Lung (tissue), 11 donors: ENCODE measurements at regions not wholly inside any gene's neighbourhood (a gene's known extent, or its start where the extent isn't known, plus 50 kb on each side); places are given as distances from the start of the nearest gene placed in this dataset.

Source experiments
- ATAC-seq: fragments of 200-7000 bp; cut with Tn5 transposase; one replicate; pipeline ENCODE4 v1.9.1; 2020; ENCODE audit warnings: moderate number of reproducible peaks; ENCODE audit not compliant: insufficient read depth, low FRiP score
- DNase-seq, 3 donors: peaks; one replicate each; pipeline ENCODE4 v3.0.0-alpha.2; 2013 to 2017
- H3K27ac ChIP-seq, 2 donors: one replicate each; pipeline ENCODE4 v1.5.1; 2013; ENCODE audit warnings: mild to moderate bottlenecking in 2 of 2, moderate library complexity in 2 of 2, control low read depth in 1 of 2, inconsistent platforms in 1 of 2, low read depth in 1 of 2, low read length in 1 of 2
- H3K27me3 ChIP-seq, 3 donors: one replicate each; pipeline ENCODE4 v1.5.1; 2013; ENCODE audit warnings: low read length in 2 of 3; ENCODE audit not compliant: control insufficient read depth in 3 of 3, insufficient read depth in 3 of 3
- H3K36me3 ChIP-seq, 4 donors: one replicate each; pipeline ENCODE4 v1.5.1; 2013; ENCODE audit warnings: low read length in 4 of 4, mild to moderate bottlenecking in 1 of 4, moderate library complexity in 1 of 4; ENCODE audit not compliant: control insufficient read depth in 4 of 4, insufficient read depth in 4 of 4
- H3K4me1 ChIP-seq, 5 donors: one replicate each; pipeline ENCODE4 v1.5.1; 2013; ENCODE audit warnings: low read length in 5 of 5, mild to moderate bottlenecking in 2 of 5, moderate library complexity in 1 of 5; ENCODE audit not compliant: control insufficient read depth in 5 of 5, insufficient read depth in 5 of 5
- H3K4me3 ChIP-seq: one replicate; pipeline ENCODE4 v1.5.1; 2013; ENCODE audit warnings: mild to moderate bottlenecking, control low read depth, moderate library complexity
- H3K9ac ChIP-seq, 2 donors: one replicate each; pipeline ENCODE4 v1.5.1; 2013; ENCODE audit warnings: low read length in 2 of 2, control low read depth in 1 of 2; ENCODE audit not compliant: insufficient read depth in 1 of 2
- H3K9me3 ChIP-seq, 4 donors: one replicate each; pipeline ENCODE4 v1.5.1; 2013; ENCODE audit warnings: low read length in 3 of 4, mild to moderate bottlenecking in 1 of 4, moderate library complexity in 1 of 4; ENCODE audit not compliant: control insufficient read depth in 4 of 4, insufficient read depth in 3 of 4
- WGBS, 2 donors: extraction: QIAGEN DNeasy Blood & Tissue Kit; methylation state at CpG; one replicate each; pipeline ENCODE4 v1.1.7; 2013; 5-methylcytosine and 5-hydroxymethylcytosine counted together
- TF ChIP-seq, protein P1 (sequence below): IDR thresholded peaks from 2 replicates; pipeline ENCODE4 v1.5.1; 2012; ENCODE audit warnings: mild to moderate bottlenecking; ENCODE audit errors: control extremely low read depth, extremely low read depth
- donor health status: control.
- donor health status: control.
- donor health status: Bipolar disorder and iron deficiency.
- donor health status: healthy.
- donor health status: DM: yes; HTN: yes; CAD: no.

- TF ChIP-seq, protein P1, sequence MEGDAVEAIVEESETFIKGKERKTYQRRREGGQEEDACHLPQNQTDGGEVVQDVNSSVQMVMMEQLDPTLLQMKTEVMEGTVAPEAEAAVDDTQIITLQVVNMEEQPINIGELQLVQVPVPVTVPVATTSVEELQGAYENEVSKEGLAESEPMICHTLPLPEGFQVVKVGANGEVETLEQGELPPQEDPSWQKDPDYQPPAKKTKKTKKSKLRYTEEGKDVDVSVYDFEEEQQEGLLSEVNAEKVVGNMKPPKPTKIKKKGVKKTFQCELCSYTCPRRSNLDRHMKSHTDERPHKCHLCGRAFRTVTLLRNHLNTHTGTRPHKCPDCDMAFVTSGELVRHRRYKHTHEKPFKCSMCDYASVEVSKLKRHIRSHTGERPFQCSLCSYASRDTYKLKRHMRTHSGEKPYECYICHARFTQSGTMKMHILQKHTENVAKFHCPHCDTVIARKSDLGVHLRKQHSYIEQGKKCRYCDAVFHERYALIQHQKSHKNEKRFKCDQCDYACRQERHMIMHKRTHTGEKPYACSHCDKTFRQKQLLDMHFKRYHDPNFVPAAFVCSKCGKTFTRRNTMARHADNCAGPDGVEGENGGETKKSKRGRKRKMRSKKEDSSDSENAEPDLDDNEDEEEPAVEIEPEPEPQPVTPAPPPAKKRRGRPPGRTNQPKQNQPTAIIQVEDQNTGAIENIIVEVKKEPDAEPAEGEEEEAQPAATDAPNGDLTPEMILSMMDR = no peak
- H3K4me1 ChIP-seq = peaks cover 0 to 1% (median 0%) of the 10 kb centered on the region in 5 donors
- no peaks in the 10 kb centered on the region for H3K36me3 ChIP-seq
- no peak for ATAC-seq
- H3K27me3 ChIP-seq = peaks cover 0 to 5% (median 3%) of the 10 kb centered on the region in 3 donors
- DNase-seq = no peak
- no peak overlapping the region for H3K9ac ChIP-seq
- 77 to 90% methylated on average over 2 of the region's 2 CpGs for WGBS, 2 donors
- no peak overlapping the region for H3K27ac ChIP-seq
- H3K4me3 ChIP-seq = no peak overlapping the region
- peaks cover 0 to 16% (median 5%) of the 10 kb centered on the region in 4 donors for H3K9me3 ChIP-seq
Measured at GRCh38 chr7:131883769-131884168, 327.3 kb upstream of the PODXL start.

- WGBS, 2 donors = 83 to 87% methylated on average over 8 of the region's 8 CpGs
- H3K9me3 ChIP-seq = peaks cover 0 to 16% (median 5%) of the 10 kb centered on the region in 4 donors
- no peak overlapping the region for H3K9ac ChIP-seq
- H3K27me3 ChIP-seq = peaks cover 0 to 5% (median 3%) of the 10 kb centered on the region in 3 donors
- H3K36me3 ChIP-seq = no peaks in the 10 kb centered on the region
- peaks cover 0 to 1% (median 0%) of the 10 kb centered on the region in 5 donors for H3K4me1 ChIP-seq
- no peak for DNase-seq
- ATAC-seq = no peak
- TF ChIP-seq, protein P1 = no peak
- H3K4me3 ChIP-seq = no peak overlapping the region
- no peak overlapping the region for H3K27ac ChIP-seq
Measured at GRCh38 chr7:131883196-131883595, 326.8 kb upstream of the PODXL start.

- no peaks in the 10 kb centered on the region for H3K36me3 ChIP-seq
- peaks cover 0 to 1% (median 0%) of the 10 kb centered on the region in 5 donors for H3K4me1 ChIP-seq
- no peak overlapping the region for H3K4me3 ChIP-seq
- peaks cover 0 to 11% (median 5%) of the 10 kb centered on the region in 4 donors for H3K9me3 ChIP-seq
- ATAC-seq = no peak
- no peak for DNase-seq
- TF ChIP-seq, protein P1 = no peak
- H3K27me3 ChIP-seq = peaks cover 0 to 5% (median 3%) of the 10 kb centered on the region in 3 donors
- no peak overlapping the region for H3K27ac ChIP-seq
- no peak overlapping the region for H3K9ac ChIP-seq
Measured at GRCh38 chr7:131882321-131882720, 325.9 kb upstream of the PODXL start.

GRCh38 chr7:131880078-131880477, 323.6 kb upstream of the PODXL start:
- ATAC-seq = no peak
- no peak for DNase-seq
- H3K36me3 ChIP-seq = no peaks in the 10 kb centered on the region
- peaks cover 0 to 9% (median 1%) of the 10 kb centered on the region in 4 donors for H3K9me3 ChIP-seq
- H3K4me1 ChIP-seq = peaks cover 0 to 1% (median 0%) of the 10 kb centered on the region in 5 donors
- H3K4me3 ChIP-seq = no peak overlapping the region
- 80 to 86% methylated on average over 2 of the region's 2 CpGs for WGBS, 2 donors
- no peak overlapping the region for H3K27ac ChIP-seq
- H3K27me3 ChIP-seq = peaks cover 0 to 5% (median 3%) of the 10 kb centered on the region in 3 donors
- TF ChIP-seq, protein P1 = no peak
- H3K9ac ChIP-seq = no peak overlapping the region
